PC-3 (cell line): ENCODE measurements at regions not wholly inside any gene's neighbourhood (a gene's known extent, or its start where the extent isn't known, plus 50 kb on each side); places are given as distances from the start of the nearest gene placed in this dataset.

ENCODE experiments used
- ATAC-seq: fragments of 200-7000 bp; cut with Tn5 transposase; 2 replicates; pipeline ENCODE4 v1.9.1; 2020; ENCODE audit warnings: mild to moderate bottlenecking, moderate library complexity
- BruUV-seq: library from RNA; stranded (reverse); fragments of 400-500 nt; replicated peaks from 2 replicates; lab custom pipeline; 2021; lab: Mats Ljungman, UMichigan
- CTCF ChIA-PET: fragments of 300-600 bp; sonication (Branson Sonifier 250); formaldehyde crosslinking; loops from one replicate; lab custom pipeline; 2022; ENCODE audit warnings: antibody characterized with exemption; lab: Charles Lee
- POLR2A ChIA-PET: fragments of 300-600 bp; sonication (Branson Sonifier 250); formaldehyde crosslinking; loops from one replicate; lab custom pipeline; 2022; ENCODE audit warnings: antibody characterized with exemption; ENCODE audit not compliant: unreplicated experiment; lab: Charles Lee
- DNase-seq: peaks from one replicate; pipeline ENCODE4 v3.0.0-alpha.2; 2015
- H2AFZ ChIP-seq: fragments of 300-600 bp; sonication (generic); 2 replicates; pipeline ENCODE4 v1.6.0; 2016; ENCODE audit warnings: antibody characterized with exemption, low read length
- H3F3A ChIP-seq: fragments of 300-600 bp; sonication (generic); one replicate; pipeline ENCODE4 v1.6.0; 2017; ENCODE audit warnings: antibody characterized with exemption, low read length, control low read depth, mild to moderate bottlenecking; ENCODE audit not compliant: unreplicated experiment
- H3K27ac ChIP-seq: fragments of 300-600 bp; sonication (generic); 2 replicates; pipeline ENCODE4 v1.5.1; 2016; ENCODE audit warnings: mild to moderate bottlenecking, low read length
- H3K27me3 ChIP-seq: fragments of 300-600 bp; sonication (generic); 2 replicates; pipeline ENCODE4 v1.6.1; 2016; ENCODE audit warnings: low read length, mixed read lengths
- H3K36me3 ChIP-seq: fragments of 300-600 bp; sonication (generic); 2 replicates; pipeline ENCODE4 v1.6.1; 2016; ENCODE audit warnings: low read depth, mixed run types, low read length, mixed read lengths
- H3K4me1 ChIP-seq: fragments of 300-600 bp; sonication (generic); 2 replicates; pipeline ENCODE4 v1.5.1; 2016; ENCODE audit warnings: low read length; ENCODE audit not compliant: insufficient read depth
- H3K4me2 ChIP-seq: fragments of 300-600 bp; sonication (generic); 2 replicates; pipeline ENCODE4 v1.6.0; 2016; ENCODE audit warnings: low read length
- H3K4me3 ChIP-seq: fragments of 300-600 bp; sonication (generic); 2 replicates; pipeline ENCODE4 v1.5.1; 2016; ENCODE audit warnings: mild to moderate bottlenecking, low read length, mixed read lengths
- H3K79me2 ChIP-seq: fragments of 300-600 bp; sonication (generic); 2 replicates; pipeline ENCODE4 v1.6.1; 2017; ENCODE audit warnings: low read length, mixed read lengths
- H3K9ac ChIP-seq: fragments of 300-600 bp; sonication (generic); 2 replicates; pipeline ENCODE4 v1.6.0; 2016; ENCODE audit warnings: mild to moderate bottlenecking, low read length
- H3K9me2 ChIP-seq: fragments of 300-600 bp; sonication (generic); replicated peaks from 2 replicates; pipeline ENCODE4 v1.6.1; 2016; ENCODE audit warnings: mixed run types, low read length, mixed read lengths
- H3K9me3 ChIP-seq: fragments of 300-600 bp; sonication (generic); 2 replicates; pipeline ENCODE4 v1.6.1; 2016; ENCODE audit warnings: low read length, mixed read lengths
- H4K20me1 ChIP-seq: fragments of 300-600 bp; sonication (generic); 2 replicates; pipeline ENCODE4 v1.6.1; 2016; ENCODE audit warnings: low read length, mixed read lengths
- EZH2 ChIP-seq: fragments of 300-600 bp; sonication (generic); IDR thresholded peaks from one replicate; pipeline ENCODE4 v1.6.1; 2017; ENCODE audit warnings: antibody characterized with exemption, mild to moderate bottlenecking, low read length; ENCODE audit not compliant: unreplicated experiment
- EZH2phosphoT487 ChIP-seq: fragments of 300-600 bp; sonication (generic); IDR thresholded peaks from 2 replicates; pipeline ENCODE4 v1.6.1; 2018; ENCODE audit warnings: mild to moderate bottlenecking, antibody characterized with exemption, low read length, borderline replicate concordance
- intact Hi-C: fragments of 100-400 bp; cut with micrococcal nuclease; formaldehyde crosslinking; loops from 2 replicates; pipeline ENCODE4 v1.9.0; 2023
- TF ChIP-seq, protein P1 (sequence below): fragments of 300-600 bp; sonication (generic); conservative IDR thresholded peaks from 2 replicates; pipeline ENCODE4 v1.5.1; 2017; ENCODE audit warnings: antibody characterized with exemption, low read depth, mild to moderate bottlenecking, low read length

DNA sequence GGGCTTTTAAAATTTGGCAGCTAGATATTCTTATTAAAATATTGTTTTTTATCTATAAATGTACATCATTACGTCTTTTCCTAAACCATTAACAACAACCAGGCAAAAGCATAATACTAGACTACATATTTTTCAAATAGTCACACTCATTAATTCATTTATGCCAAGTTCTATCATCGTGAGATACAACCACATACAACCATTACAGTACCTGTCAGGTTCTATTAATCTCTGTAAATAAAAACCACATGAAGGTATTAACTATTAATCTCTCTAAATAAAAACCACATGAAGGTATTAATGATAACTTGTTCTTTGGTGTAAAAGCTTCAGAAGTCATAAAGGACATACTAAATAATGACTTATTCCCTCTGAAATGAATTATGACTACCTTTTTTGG, 432.7 kb downstream of the TMX3 start:
- Histone ChIP-seq H3K36me3 (no peaks in the 10 kb centered on the region), H3K9me3 (no peaks in the 10 kb centered on the region), H3F3A (no peaks in the 10 kb centered on the region), H3K9ac (no peak overlapping the region), H3K27ac (no peak overlapping the region), H2AFZ (no peak overlapping the region), H3K4me3 (no peak overlapping the region), H3K4me2 (no peak overlapping the region), H3K9me2 (no peaks in the 10 kb centered on the region), H3K79me2 (no peaks in the 10 kb centered on the region), H3K27me3 (no peaks in the 10 kb centered on the region), H4K20me1 (no peaks in the 10 kb centered on the region), H3K4me1 (no peaks in the 10 kb centered on the region)
- BruUV-seq, result no TSS peak
- ChIA-PET CTCF (no interaction called here), POLR2A (no interaction called here)
- intact Hi-C loops, result no loop called here
- ATAC-seq (no peak), DNase-seq (no peak)
- TF ChIP-seq, protein P1, sequence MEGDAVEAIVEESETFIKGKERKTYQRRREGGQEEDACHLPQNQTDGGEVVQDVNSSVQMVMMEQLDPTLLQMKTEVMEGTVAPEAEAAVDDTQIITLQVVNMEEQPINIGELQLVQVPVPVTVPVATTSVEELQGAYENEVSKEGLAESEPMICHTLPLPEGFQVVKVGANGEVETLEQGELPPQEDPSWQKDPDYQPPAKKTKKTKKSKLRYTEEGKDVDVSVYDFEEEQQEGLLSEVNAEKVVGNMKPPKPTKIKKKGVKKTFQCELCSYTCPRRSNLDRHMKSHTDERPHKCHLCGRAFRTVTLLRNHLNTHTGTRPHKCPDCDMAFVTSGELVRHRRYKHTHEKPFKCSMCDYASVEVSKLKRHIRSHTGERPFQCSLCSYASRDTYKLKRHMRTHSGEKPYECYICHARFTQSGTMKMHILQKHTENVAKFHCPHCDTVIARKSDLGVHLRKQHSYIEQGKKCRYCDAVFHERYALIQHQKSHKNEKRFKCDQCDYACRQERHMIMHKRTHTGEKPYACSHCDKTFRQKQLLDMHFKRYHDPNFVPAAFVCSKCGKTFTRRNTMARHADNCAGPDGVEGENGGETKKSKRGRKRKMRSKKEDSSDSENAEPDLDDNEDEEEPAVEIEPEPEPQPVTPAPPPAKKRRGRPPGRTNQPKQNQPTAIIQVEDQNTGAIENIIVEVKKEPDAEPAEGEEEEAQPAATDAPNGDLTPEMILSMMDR, result no peak
- no peak for TF ChIP-seq EZH2phosphoT487
- TF ChIP-seq EZH2, result no peak

DNA sequence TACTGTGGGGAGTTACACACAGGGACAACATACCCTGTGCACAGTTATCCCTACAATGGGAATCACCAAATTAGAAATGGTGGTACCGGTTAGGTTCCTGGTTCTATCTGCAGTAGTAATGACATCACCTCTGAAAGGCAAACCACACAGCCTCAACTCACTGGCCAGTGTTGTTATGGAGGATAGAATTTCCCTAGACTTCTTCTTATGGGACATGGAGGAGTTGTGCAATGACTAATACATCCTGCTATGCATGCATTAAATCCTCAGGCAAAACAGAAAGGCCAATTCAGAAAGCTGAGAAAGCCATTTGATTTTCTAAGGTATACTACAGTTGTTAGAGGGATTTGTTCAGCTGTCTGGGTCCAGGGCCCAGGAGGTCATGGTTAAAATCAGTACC, 439.3 kb downstream of the TMX3 start:
- DNase-seq (peak; percentile 82), ATAC-seq (peak; percentile 100)
- Histone ChIP-seq H3F3A (no peaks in the 10 kb centered on the region), H3K4me3 (no peak overlapping the region), H3K9ac (no peak overlapping the region), H3K27ac (no peak overlapping the region), H3K79me2 (no peaks in the 10 kb centered on the region), H3K9me3 (no peaks in the 10 kb centered on the region), H3K4me2 (peak overlapping the region; percentile 32; the same call in 1 of the 2 replicates), H3K27me3 (no peaks in the 10 kb centered on the region), H4K20me1 (no peaks in the 10 kb centered on the region), H2AFZ (peak overlapping the region; percentile 58), H3K4me1 (peaks cover 12% of the 10 kb centered on the region), H3K9me2 (no peaks in the 10 kb centered on the region), H3K36me3 (no peaks in the 10 kb centered on the region)
- intact Hi-C loops, result no loop called here
- POLR2A ChIA-PET, result no interaction called here
- CTCF ChIA-PET, result no interaction called here
- no TSS peak for BruUV-seq
- TF ChIP-seq, protein P1, result no peak
- TF ChIP-seq EZH2phosphoT487, result no peak
- no peak for TF ChIP-seq EZH2

DNA sequence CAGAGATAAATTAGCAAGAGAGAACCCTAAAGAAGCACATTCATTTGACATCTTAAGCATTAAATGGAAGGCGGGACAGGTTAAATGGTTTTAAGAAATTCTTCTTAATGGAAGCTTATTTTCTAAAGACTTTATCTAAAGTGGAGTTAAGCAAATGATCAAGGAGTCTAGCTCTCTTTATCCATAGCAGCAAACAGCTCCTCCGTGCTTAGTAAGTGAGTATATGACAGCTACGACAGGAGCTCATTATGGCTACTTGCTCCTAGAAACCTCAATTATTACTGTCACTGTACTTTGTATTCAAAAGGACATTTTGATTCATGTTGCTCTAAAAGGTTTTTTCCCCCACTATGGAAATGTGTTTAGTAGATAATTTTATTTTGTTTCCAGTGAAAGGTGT, 444.9 kb downstream of the TMX3 start:
- intact Hi-C loops, result no loop called here
- CTCF ChIA-PET, result no interaction called here
- ATAC-seq, result no peak

More for the DNA sequence above, 444.9 kb downstream of the TMX3 start:
- Histone ChIP-seq H3K4me3 (no peak overlapping the region), H3K9me3 (no peaks in the 10 kb centered on the region), H3K79me2 (no peaks in the 10 kb centered on the region), H3K27ac (no peak overlapping the region), H3K27me3 (no peaks in the 10 kb centered on the region), H3F3A (no peaks in the 10 kb centered on the region), H2AFZ (no peak overlapping the region), H3K4me2 (no peak overlapping the region), H4K20me1 (no peaks in the 10 kb centered on the region), H3K9me2 (no peaks in the 10 kb centered on the region), H3K9ac (no peak overlapping the region), H3K4me1 (peaks cover 10% of the 10 kb centered on the region), H3K36me3 (no peaks in the 10 kb centered on the region)
- BruUV-seq, result no TSS peak
- POLR2A ChIA-PET, result no interaction called here
- TF ChIP-seq EZH2phosphoT487, result no peak
- no peak for TF ChIP-seq EZH2
- TF ChIP-seq, protein P1, result no peak
- DNase-seq, result no peak
